ENCODE measurements at regions not wholly inside any gene's neighbourhood (a gene's known extent, or its start where the extent isn't known, plus 50 kb on each side); places are given as distances from the start of the nearest gene placed in this dataset.

GRCh38 chr11:119974467-119974866 is 163.4 kb downstream of the TRIM29 start:
- H3K27ac Mint-ChIP-seq: no peak overlapping the region; a peak in 1 of 7 replicates

More at GRCh38 chr11:119974467-119974866, 163.4 kb downstream of the TRIM29 start:
- no peaks in the 10 kb centered on the region for H4K20me1 ChIP-seq (ENCODE audit: control insufficient read depth, insufficient read depth, insufficient read length)
- H2AFZ ChIP-seq (ENCODE audit: low read length): no peak overlapping the region
- no peak overlapping the region for H3K27ac ChIP-seq (ENCODE audit: insufficient read length, low read depth, low read length)
- H4K8ac ChIP-seq (replicated peaks; ENCODE audit: insufficient read length, low read depth, low read length): no peak overlapping the region
- H4K91ac ChIP-seq (ENCODE audit: insufficient read length, low read depth, low read length): no peak overlapping the region
- Mint-ChIP-seq H3K4me1 (peaks cover 26 to 38% of the 10 kb centered on the region in 2 experiments), H3K27me3 (ENCODE audit: low read depth) (peaks cover 59% of the 10 kb centered on the region), H3K36me3 (ENCODE audit: insufficient read depth in 1 of 3, low read depth in 3 of 3) (0 out of 7 replicates have a peak, but pooled peaks cover 0 to 3% (median 0%) of the 10 kb centered on the region in 3 experiments), H3K9me3 (peaks cover 0 to 5% of the 10 kb centered on the region in 2 experiments; a peak in 1 of 5 replicates), H3K4me3 (no peak overlapping the region)
- no peak overlapping the region for H3K9ac ChIP-seq (ENCODE audit: extremely low read depth, insufficient read length, low read length)
- no peak overlapping the region for H4K5ac ChIP-seq (ENCODE audit: insufficient read length, low read depth, low read length)
- no peaks in the 10 kb centered on the region; the same call in 1 of the 2 replicates for H3K27me3 ChIP-seq (ENCODE audit: insufficient read depth, low read length)
- no peak for DNase-seq
- no peak overlapping the region for H2BK15ac ChIP-seq (ENCODE audit: low read depth, low read length)
- H3K4ac ChIP-seq (ENCODE audit: low read depth, low read length): no peak overlapping the region
- no peaks in the 10 kb centered on the region for H3K23me2 ChIP-seq (ENCODE audit: insufficient read length, low read depth, low read length, poor library complexity, severe bottlenecking)
- H3K4me1 ChIP-seq (ENCODE audit: insufficient read depth, low read length): no peaks in the 10 kb centered on the region; the same call in 1 of the 2 replicates
- H2BK20ac ChIP-seq (ENCODE audit: low read depth, low read length, poor library complexity, severe bottlenecking): no peak overlapping the region
- no peak overlapping the region for H3K18ac ChIP-seq (ENCODE audit: insufficient read length, low read depth, low read length)
- no peak overlapping the region for H2BK120ac ChIP-seq (ENCODE audit: low read depth, low read length, poor library complexity, severe bottlenecking)
- H3K4me2 ChIP-seq (ENCODE audit: insufficient read depth, insufficient read length, low read length): no peak overlapping the region
- no peaks in the 10 kb centered on the region for H3K79me2 ChIP-seq (ENCODE audit: insufficient read depth, low read length)
- H3K79me1 ChIP-seq (ENCODE audit: insufficient read depth, low read depth, low read length, poor library complexity, severe bottlenecking): no peaks in the 10 kb centered on the region
- no CpG with 5 or more reads among the region's 4 CpGs for WGBS (ENCODE audit: extremely low coverage, insufficient read length, low lambda C conversion rate)
- no peak overlapping the region for H3K23ac ChIP-seq (ENCODE audit: insufficient read length, low read depth, low read length)
- H2AK5ac ChIP-seq (ENCODE audit: insufficient read length, low read length): no peak overlapping the region
- H3K14ac ChIP-seq (ENCODE audit: insufficient read depth, low read length): no peak overlapping the region
- no peak for TF ChIP-seq CTCF (conservative IDR thresholded peaks at IDR 0.05)
- no peak overlapping the region for H2BK12ac ChIP-seq (ENCODE audit: insufficient read length, low read depth, low read length)
- no peaks in the 10 kb centered on the region for H3K9me3 ChIP-seq (ENCODE audit: control insufficient read depth, low read depth, low read length)
- no peak overlapping the region for H3K56ac ChIP-seq (ENCODE audit: insufficient read length, low read depth, low read length)
- no peak overlapping the region for H3T11ph ChIP-seq (ENCODE audit: low read length)
- H2BK5ac ChIP-seq (ENCODE audit: insufficient read length, low read length): no peak overlapping the region
